HG03196 (cell line): ENCODE measurements at regions not wholly inside any gene's neighbourhood (a gene's known extent, or its start where the extent isn't known, plus 50 kb on each side); places are given as distances from the start of the nearest gene placed in this dataset.
"Not testable (repeated sequence)": the region's sequence is repeated elsewhere in the genome, so short reads cannot be mapped to it uniquely, and the experiment has no call there.

ENCODE experiments used
- ATAC-seq: cut with Tn5 transposase; IDR thresholded peaks from one replicate; pipeline ENCODE4 v1.9.1; 2021; ENCODE audit not compliant: unreplicated experiment

- no peak for ATAC-seq
These were observed 310.4 kb downstream of the TFAP2B start for GRCh38 chr6:51129043-51129442.

- ATAC-seq: no peak
These were observed 319.1 kb downstream of the TFAP2B start for GRCh38 chr6:51137777-51138176.

- ATAC-seq: no peak
These were observed 321.3 kb downstream of the TFAP2B start for GRCh38 chr6:51139950-51140385.

GRCh38 chr6:51141080-51141479 lies 322.4 kb downstream of the TFAP2B start:
- no peak for ATAC-seq

GRCh38 chr6:51147756-51148155 lies 329.1 kb downstream of the TFAP2B start:
- ATAC-seq: no peak

GRCh38 chr6:51152594-51152993 lies 333.9 kb downstream of the TFAP2B start:
- no peak for ATAC-seq

- no peak for ATAC-seq
These were observed 334.4 kb downstream of the TFAP2B start for GRCh38 chr6:51153109-51153508.

GRCh38 chr6:51154925-51155324 lies 336.3 kb downstream of the TFAP2B start:
- not testable (repeated sequence) for ATAC-seq

- not testable (repeated sequence) for ATAC-seq
These were observed 340.6 kb downstream of the TFAP2B start for GRCh38 chr6:51159260-51159659.

GRCh38 chr6:51161752-51162151 lies 343.1 kb downstream of the TFAP2B start:
- ATAC-seq: no peak

- ATAC-seq: no peak
These were observed 345.3 kb downstream of the TFAP2B start for GRCh38 chr6:51163843-51164529.

GRCh38 chr6:51166914-51167313 lies 348.2 kb downstream of the TFAP2B start:
- ATAC-seq: no peak

GRCh38 chr6:51167468-51167867 lies 348.8 kb downstream of the TFAP2B start:
- ATAC-seq: no peak

GRCh38 chr6:51182827-51183226 lies 364.2 kb downstream of the TFAP2B start:
- ATAC-seq: no peak

GRCh38 chr6:51184046-51184445 lies 365.4 kb downstream of the TFAP2B start:
- ATAC-seq: no peak

- ATAC-seq: not testable (repeated sequence)
These were observed 374.5 kb downstream of the TFAP2B start for GRCh38 chr6:51193163-51193562.

GRCh38 chr6:51199105-51199552 lies 380.5 kb downstream of the TFAP2B start:
- peak; percentile 81 for ATAC-seq

- ATAC-seq: no peak
These were observed 381.1 kb downstream of the TFAP2B start for GRCh38 chr6:51199733-51200260.

- ATAC-seq: no peak
These were observed 382.0 kb downstream of the TFAP2B start for GRCh38 chr6:51200676-51201075.

- ATAC-seq: not testable (repeated sequence)
These were observed 384.0 kb downstream of the TFAP2B start for GRCh38 chr6:51202653-51203052.

- ATAC-seq: no peak
These were observed 384.8 kb downstream of the TFAP2B start for GRCh38 chr6:51203504-51203903.

GRCh38 chr6:51206686-51207085 lies 388.0 kb downstream of the TFAP2B start:
- ATAC-seq: not testable (repeated sequence)

- no peak for ATAC-seq
These were observed 391.0 kb downstream of the TFAP2B start for GRCh38 chr6:51209651-51210050.
